GM12878 (cell line): ENCODE measurements at regions not wholly inside any gene's neighbourhood (a gene's known extent, or its start where the extent isn't known, plus 50 kb on each side); places are given as distances from the start of the nearest gene placed in this dataset.

Experiments
- ATAC-seq: fragments of 200-7000 bp; cut with Tn5 transposase; 3 replicates; pipeline ENCODE4 v1.9.1; 2020; ENCODE audit warnings: mild to moderate bottlenecking, moderate library complexity
- BruUV-seq: library from RNA; stranded (reverse); fragments of 400-500 nt; replicated peaks from 2 replicates; lab custom pipeline; 2021; lab: Mats Ljungman, UMichigan
- CTCF ChIA-PET: fragments of 300-600 bp; sonication (Branson Sonifier 250); formaldehyde crosslinking; extraction: SDS; loops from one replicate; lab custom pipeline; 2021; ENCODE audit warnings: inconsistent platforms; lab: Yijun Ruan, JAX
- POLR2A ChIA-PET: fragments of 350-600 bp; formaldehyde crosslinking; extraction: SDS; loops from one replicate; lab custom pipeline; 2021; ENCODE audit warnings: inconsistent platforms; lab: Charles Lee
- RAD21 ChIA-PET: fragments of 300-600 bp; sonication (Branson Sonifier 250); formaldehyde crosslinking; loops from one replicate; lab custom pipeline; 2023; ENCODE audit warnings: antibody characterized with exemption; ENCODE audit not compliant: unreplicated experiment; lab: Charles Lee
- SMC1A ChIA-PET: fragments of 300-600 bp; sonication (Branson Sonifier 250); formaldehyde crosslinking; loops from one replicate; lab custom pipeline; 2023; ENCODE audit not compliant: unreplicated experiment, uncharacterized antibody; lab: Charles Lee
- DNase-seq: peaks from one replicate; pipeline ENCODE4 v3.0.0-alpha.2; 2011; ENCODE audit warnings: low read depth, low spot score
- FAIRE-seq: peaks from 3 replicates; lab custom pipeline; 2011; peaks lifted over from hg19 to GRCh38; lab: Jason Lieb, UNC
- H2AFZ ChIP-seq: 2 replicates; pipeline ENCODE4 v1.6.0; 2011; ENCODE audit warnings: low read depth, low read length, control low read depth; ENCODE audit not compliant: control insufficient read depth
- H3K27ac ChIP-seq: 2 replicates; pipeline ENCODE4 v1.5.1; 2011; ENCODE audit warnings: control low read depth; ENCODE audit not compliant: control insufficient read depth, insufficient read depth
- H3K27me3 ChIP-seq, 2 experiments: replicated peaks in 1 of 2; 2 replicates each; pipeline versions ENCODE4 v1.6.0 to v1.6.1; 2011; ENCODE audit warnings: low read length in 1 of 2; ENCODE audit not compliant: control insufficient read depth in 2 of 2, insufficient read depth in 2 of 2
- H3K36me3 ChIP-seq, 2 experiments: 2 replicates each; pipeline ENCODE4 v1.5.1; 2011; ENCODE audit warnings: low read length in 1 of 2; ENCODE audit not compliant: control insufficient read depth in 2 of 2, insufficient read depth in 2 of 2
- H3K4me1 ChIP-seq: 2 replicates; pipeline ENCODE4 v1.6.1; 2011; ENCODE audit warnings: mild to moderate bottlenecking, low read length, moderate library complexity, mixed read lengths; ENCODE audit not compliant: control insufficient read depth, insufficient read depth
- H3K4me2 ChIP-seq: 2 replicates; pipeline ENCODE4 v1.6.0; 2011; ENCODE audit warnings: control low read depth; ENCODE audit not compliant: control insufficient read depth, insufficient read depth
- H3K4me3 ChIP-seq: fragments of 200-600 bp; sonication (generic); 2 replicates; pipeline ENCODE4 v1.5.1; 2016
- H3K79me2 ChIP-seq: 2 replicates; pipeline ENCODE4 v1.6.0; 2011; ENCODE audit warnings: low read length; ENCODE audit not compliant: control insufficient read depth, insufficient read depth
- H3K9ac ChIP-seq: 2 replicates; pipeline ENCODE4 v1.8.0; 2011; ENCODE audit warnings: low read length, control low read depth, mixed read lengths; ENCODE audit not compliant: control insufficient read depth, insufficient read depth
- H3K9me3 ChIP-seq: replicated peaks from 3 replicates; pipeline ENCODE4 v1.5.1; 2011; ENCODE audit warnings: mild to moderate bottlenecking, low read length; ENCODE audit not compliant: control insufficient read depth, insufficient read depth
- H4K20me1 ChIP-seq: 2 replicates; pipeline ENCODE4 v1.6.0; 2011; ENCODE audit not compliant: control insufficient read depth, insufficient read depth
- E2F4 ChIP-seq: IDR thresholded peaks from 2 replicates; pipeline ENCODE4 v1.6.1; 2012; ENCODE audit warnings: low read depth, low read length, improper control_type of control experiment
- EGR1 ChIP-seq, 2 experiments: IDR thresholded peaks; 1 replicate in 1 of 2; 2 replicates in 1 of 2; pipeline ENCODE4 v1.6.1; 2011 to 2012; ENCODE audit warnings: low read depth in 2 of 2, low read length in 2 of 2, borderline replicate concordance in 1 of 2, mild to moderate bottlenecking in 1 of 2, moderate library complexity in 1 of 2
- MEF2B ChIP-seq: fragments of 450-650 bp; IDR thresholded peaks from 2 replicates; pipeline ENCODE4 v1.6.1; 2018; ENCODE audit warnings: mild to moderate bottlenecking, moderate library complexity; ENCODE audit not compliant: partially characterized antibody, poor library complexity, severe bottlenecking
- MTA2 ChIP-seq: fragments of 450-650 bp; IDR thresholded peaks from 2 replicates; pipeline ENCODE4 v1.6.1; 2016; ENCODE audit warnings: low read depth, mild to moderate bottlenecking, moderate library complexity
- NR2C1 ChIP-seq: fragments of 450-650 bp; IDR thresholded peaks from 2 replicates; pipeline ENCODE4 v1.6.1; 2017; ENCODE audit warnings: antibody characterized with exemption, mild to moderate bottlenecking, moderate library complexity
- PKNOX1 ChIP-seq: fragments of 450-650 bp; IDR thresholded peaks from 2 replicates; pipeline ENCODE4 v1.6.1; 2016; ENCODE audit warnings: mild to moderate bottlenecking
- POLR2AphosphoS2 ChIP-seq: IDR thresholded peaks from 2 replicates; pipeline ENCODE4 v1.6.1; 2011; ENCODE audit warnings: low read depth, mild to moderate bottlenecking, low read length, improper control_type of control experiment, moderate library complexity
- POU2F2 ChIP-seq: IDR thresholded peaks from 3 replicates; pipeline ENCODE4 v1.6.1; 2011; ENCODE audit warnings: low read depth, mild to moderate bottlenecking, low read length, borderline replicate concordance
- RUNX3 ChIP-seq: IDR thresholded peaks from 2 replicates; pipeline ENCODE4 v1.6.1; 2012; ENCODE audit warnings: low read length, inconsistent platforms
- SIX5 ChIP-seq: IDR thresholded peaks from 2 replicates; pipeline ENCODE4 v1.6.1; 2011; ENCODE audit warnings: mild to moderate bottlenecking, low read depth, low read length, moderate library complexity; ENCODE audit not compliant: severe bottlenecking
- SKIL ChIP-seq: fragments of 450-650 bp; IDR thresholded peaks from 2 replicates; pipeline ENCODE4 v1.6.1; 2017; ENCODE audit warnings: mild to moderate bottlenecking, low read depth, inconsistent platforms; ENCODE audit not compliant: poor library complexity, severe bottlenecking
- ZNF592 ChIP-seq: fragments of 450-650 bp; IDR thresholded peaks from 2 replicates; pipeline ENCODE4 v1.6.1; 2017; ENCODE audit warnings: mild to moderate bottlenecking, moderate library complexity
- in situ Hi-C: fragments of 300-500 bp; cut with MboI; formaldehyde crosslinking; loops from 9 replicates; pipeline ENCODE4 v1.14.3; 2018; ENCODE audit warnings: mixed read lengths
- intact Hi-C: fragments of 100-400 bp; cut with micrococcal nuclease; formaldehyde crosslinking; loops from one replicate; pipeline ENCODE4 v1.14.2; 2022; ENCODE audit not compliant: unreplicated experiment

GRCh38 chr5:57816108-57816507 is 333.5 kb upstream of the ACTBL2 start:
- intact Hi-C loops, result no loop called here
- Histone ChIP-seq H3K4me2 (no peak overlapping the region), H3K27ac (no peak overlapping the region), H2AFZ (no peak overlapping the region), H3K4me1 (no peaks in the 10 kb centered on the region), H3K9ac (no peak overlapping the region), H3K36me3 (no peaks in the 10 kb centered on the region), H3K9me3 (no peaks in the 10 kb centered on the region), H3K27me3 (no peaks in the 10 kb centered on the region), H3K4me3 (no peak overlapping the region), H4K20me1 (no peaks in the 10 kb centered on the region), H3K79me2 (no peaks in the 10 kb centered on the region)
- RAD21 ChIA-PET, result interaction anchor here (0.8 kb wide), 1 partner anchor 965 kb away, joined by 3 read pairs; no protein-coding TSS in a partner anchor
- SMC1A ChIA-PET, result interaction anchor here (1.2 kb wide), 1 partner anchor 317 kb away, joined by 3 read pairs; no protein-coding TSS in a partner anchor
- ATAC-seq (no peak), FAIRE-seq (no peak), DNase-seq (no peak)
- in situ Hi-C loops, result no loop called here
- CTCF ChIA-PET, result interaction anchor here (1.5 kb wide), 1 partner anchor 166 kb away, joined by 4 read pairs; no protein-coding TSS in a partner anchor
- no peak for TF ChIP-seq MEF2B
- TF ChIP-seq EGR1 (IDR thresholded peaks at IDR 0.05; ENCODE audit: borderline replicate concordance in 1 of 2, low read depth in 2 of 2, low read length in 2 of 2), result no peak
- no peak for TF ChIP-seq ZNF592
- TF ChIP-seq SKIL, result no peak
- no peak for TF ChIP-seq E2F4
- TF ChIP-seq PKNOX1, result no peak
- TF ChIP-seq POLR2AphosphoS2, result no peak
- TF ChIP-seq RUNX3, result no peak
- no peak for TF ChIP-seq MTA2
- TF ChIP-seq POU2F2, result no peak
- no peak for TF ChIP-seq SIX5
- TF ChIP-seq NR2C1, result no peak
- POLR2A ChIA-PET, result interaction anchor here (0.6 kb wide), 1 partner anchor 14 kb away, joined by 3 read pairs; no protein-coding TSS in a partner anchor
- no TSS peak for BruUV-seq
